ENCODE measurements at regions not wholly inside any gene's neighbourhood (a gene's known extent, or its start where the extent isn't known, plus 50 kb on each side); places are given as distances from the start of the nearest gene placed in this dataset.

GRCh38 chr4:101555341-101555880 lies 208.1 kb upstream of the PPP3CA start:
- no peaks in the 10 kb centered on the region for H3K36me3 ChIP-seq (ENCODE audit: control insufficient read depth, insufficient read depth, low read length)
- ChIA-PET POLR2A (no interaction called here), CTCF (no interaction called here)
- H3K27me3 ChIP-seq (ENCODE audit: control insufficient read depth, insufficient read depth, low read length) = no peaks in the 10 kb centered on the region
- TF ChIP-seq CTCF (IDR thresholded peaks at IDR 0.05; ENCODE audit: insufficient read depth, low read depth, low read length) = no peak
- DNase-seq (ENCODE audit: low read depth) = no peak
- H3K4me3 ChIP-seq (ENCODE audit: low read depth, low read length) = no peak overlapping the region

- CTCF ChIA-PET = no interaction called here
- Histone ChIP-seq H3K27me3 (ENCODE audit: control insufficient read depth, insufficient read depth, low read length) (no peaks in the 10 kb centered on the region), H3K4me3 (ENCODE audit: low read depth, low read length) (no peak overlapping the region), H3K36me3 (ENCODE audit: control insufficient read depth, insufficient read depth, low read length) (no peaks in the 10 kb centered on the region)
- no peak for TF ChIP-seq CTCF (IDR thresholded peaks at IDR 0.05; ENCODE audit: insufficient read depth, low read depth, low read length)
- DNase-seq (ENCODE audit: low read depth) = no peak
- POLR2A ChIA-PET = no interaction called here
Measured at GRCh38 chr4:101540336-101540735, 193.0 kb upstream of the PPP3CA start.

- Histone ChIP-seq H3K36me3 (ENCODE audit: control insufficient read depth, insufficient read depth, low read length) (no peaks in the 10 kb centered on the region), H3K4me3 (ENCODE audit: low read depth, low read length) (no peak overlapping the region), H3K27me3 (ENCODE audit: control insufficient read depth, insufficient read depth, low read length) (no peaks in the 10 kb centered on the region)
- no peak for DNase-seq (ENCODE audit: low read depth)
- ChIA-PET POLR2A (no interaction called here), CTCF (interaction anchor here (0.6 kb wide), 1 partner anchor 404 kb away, joined by 3 read pairs; no protein-coding TSS in a partner anchor)
- TF ChIP-seq CTCF (IDR thresholded peaks at IDR 0.05; ENCODE audit: insufficient read depth, low read depth, low read length) = no peak
Measured at GRCh38 chr4:101528526-101528925, 181.2 kb upstream of the PPP3CA start.

GRCh38 chr4:101527188-101527587 lies 179.9 kb upstream of the PPP3CA start:
- ChIA-PET POLR2A (no interaction called here), CTCF (no interaction called here)
- no peaks in the 10 kb centered on the region for H3K36me3 ChIP-seq (ENCODE audit: control insufficient read depth, insufficient read depth, low read length)
- H3K4me3 ChIP-seq (ENCODE audit: low read depth, low read length) = no peak overlapping the region
- H3K27me3 ChIP-seq (ENCODE audit: control insufficient read depth, insufficient read depth, low read length) = no peaks in the 10 kb centered on the region
- DNase-seq (ENCODE audit: low read depth) = no peak
- TF ChIP-seq CTCF (IDR thresholded peaks at IDR 0.05; ENCODE audit: insufficient read depth, low read depth, low read length) = no peak

GRCh38 chr4:101515566-101515965 lies 168.2 kb upstream of the PPP3CA start:
- DNase-seq (ENCODE audit: low read depth) = no peak
- Histone ChIP-seq H3K27me3 (ENCODE audit: control insufficient read depth, insufficient read depth, low read length) (0 out of 2 replicates have a peak, but pooled peaks cover 3% of the 10 kb centered on the region), H3K36me3 (ENCODE audit: control insufficient read depth, insufficient read depth, low read length) (no peaks in the 10 kb centered on the region), H3K4me3 (ENCODE audit: low read depth, low read length) (no peak overlapping the region)
- ChIA-PET POLR2A (no interaction called here), CTCF (no interaction called here)
- TF ChIP-seq CTCF (IDR thresholded peaks at IDR 0.05; ENCODE audit: insufficient read depth, low read depth, low read length) = no peak
